GM13976 (cell line): ENCODE measurements at regions not wholly inside any gene's neighbourhood (a gene's known extent, or its start where the extent isn't known, plus 50 kb on each side); places are given as distances from the start of the nearest gene placed in this dataset.

Experiments used
- DNase-seq: peaks from one replicate; pipeline ENCODE4 v3.0.0; 2012; ENCODE audit warnings: low spot score
- in situ Hi-C: fragments of 300-500 bp; cut with MboI; formaldehyde crosslinking; loops from one replicate; pipeline ENCODE4 v1.12.0; 2022; ENCODE audit warnings: low sequenced_read_pairs, mixed read lengths, inconsistent platforms; ENCODE audit not compliant: unreplicated experiment
- TF ChIP-seq, protein P1 (sequence below): IDR thresholded peaks from 2 replicates; pipeline ENCODE4 v1.5.1; 2012; ENCODE audit warnings: borderline replicate concordance, mild to moderate bottlenecking; ENCODE audit not compliant: insufficient read depth; ENCODE audit errors: extremely low read depth, missing control alignments, control extremely low read depth

GRCh38 chr13:109584844-109585361, 201.5 kb downstream of the IRS2 start:
- in situ Hi-C loops = no loop called here
- TF ChIP-seq, protein P1, sequence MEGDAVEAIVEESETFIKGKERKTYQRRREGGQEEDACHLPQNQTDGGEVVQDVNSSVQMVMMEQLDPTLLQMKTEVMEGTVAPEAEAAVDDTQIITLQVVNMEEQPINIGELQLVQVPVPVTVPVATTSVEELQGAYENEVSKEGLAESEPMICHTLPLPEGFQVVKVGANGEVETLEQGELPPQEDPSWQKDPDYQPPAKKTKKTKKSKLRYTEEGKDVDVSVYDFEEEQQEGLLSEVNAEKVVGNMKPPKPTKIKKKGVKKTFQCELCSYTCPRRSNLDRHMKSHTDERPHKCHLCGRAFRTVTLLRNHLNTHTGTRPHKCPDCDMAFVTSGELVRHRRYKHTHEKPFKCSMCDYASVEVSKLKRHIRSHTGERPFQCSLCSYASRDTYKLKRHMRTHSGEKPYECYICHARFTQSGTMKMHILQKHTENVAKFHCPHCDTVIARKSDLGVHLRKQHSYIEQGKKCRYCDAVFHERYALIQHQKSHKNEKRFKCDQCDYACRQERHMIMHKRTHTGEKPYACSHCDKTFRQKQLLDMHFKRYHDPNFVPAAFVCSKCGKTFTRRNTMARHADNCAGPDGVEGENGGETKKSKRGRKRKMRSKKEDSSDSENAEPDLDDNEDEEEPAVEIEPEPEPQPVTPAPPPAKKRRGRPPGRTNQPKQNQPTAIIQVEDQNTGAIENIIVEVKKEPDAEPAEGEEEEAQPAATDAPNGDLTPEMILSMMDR = no peak
- DNase-seq = no peak

- TF ChIP-seq, protein P1 = no peak
- in situ Hi-C loops = no loop called here
- no peak for DNase-seq
Measured at GRCh38 chr13:109577191-109577700, 209.1 kb downstream of the IRS2 start.

DNA sequence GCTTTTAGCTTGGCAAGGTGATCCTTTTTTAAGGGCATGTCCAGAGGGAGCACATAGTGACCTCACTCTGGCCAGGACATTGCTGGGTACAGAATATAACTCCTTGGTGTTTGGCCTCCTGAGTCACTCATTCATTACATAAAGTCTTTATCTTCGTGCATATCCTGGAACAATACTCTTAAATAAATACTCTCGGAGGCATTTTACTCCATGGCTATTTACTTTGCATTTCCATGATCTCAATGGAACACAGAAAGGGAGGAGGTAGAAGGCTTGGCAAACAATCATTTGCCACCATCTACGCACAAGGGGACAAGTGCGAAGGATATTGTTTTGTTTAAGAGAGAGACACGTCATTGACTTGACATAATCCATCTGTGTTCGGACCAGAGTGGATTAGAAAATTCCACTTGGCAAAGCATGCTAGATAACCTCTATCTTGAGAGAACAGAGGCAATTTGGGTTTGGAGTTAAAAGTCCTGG, 210.0 kb downstream of the IRS2 start:
- TF ChIP-seq, protein P1 = no peak
- in situ Hi-C loops = no loop called here
- no peak for DNase-seq

GRCh38 chr13:109575821-109576220, 210.6 kb downstream of the IRS2 start:
- DNase-seq = no peak
- TF ChIP-seq, protein P1 = no peak
- in situ Hi-C loops = no loop called here

DNA sequence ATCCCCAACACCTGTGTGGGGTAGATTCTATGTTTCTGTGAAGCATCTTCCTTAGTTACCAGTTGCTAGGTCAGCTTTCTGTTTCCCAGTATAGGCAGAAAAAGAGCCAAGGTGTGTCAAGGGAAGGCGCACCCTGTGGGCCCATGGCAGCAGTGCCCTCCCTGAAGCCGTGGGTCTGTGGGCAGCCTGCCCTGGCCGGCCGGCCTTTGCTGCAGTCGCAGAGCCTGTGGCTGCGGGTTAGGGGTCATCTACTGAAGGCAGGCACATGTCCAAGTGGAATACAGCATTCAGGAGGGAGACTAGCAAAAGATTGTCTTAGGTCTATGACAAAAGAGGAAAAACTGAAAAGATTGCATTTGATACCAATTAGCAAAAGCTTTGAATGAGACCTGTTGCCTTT, 214.0 kb downstream of the IRS2 start:
- in situ Hi-C loops = no loop called here
- no peak for DNase-seq
- TF ChIP-seq, protein P1 = no peak

- in situ Hi-C loops = no loop called here
- TF ChIP-seq, protein P1 = no peak
- DNase-seq = peak; percentile 14
Measured at GRCh38 chr13:109569958-109570711, 216.2 kb downstream of the IRS2 start.
